RWPE1 (cell line): ENCODE measurements at regions not wholly inside any gene's neighbourhood (a gene's known extent, or its start where the extent isn't known, plus 50 kb on each side); places are given as distances from the start of the nearest gene placed in this dataset.

ENCODE experiments used
- CTCF ChIA-PET: fragments of 350-600 bp; sonication (Branson Sonifier 250); formaldehyde crosslinking; extraction: SDS; loops from one replicate; lab custom pipeline; 2021; lab: Yijun Ruan, JAX
- POLR2A ChIA-PET: fragments of 400-600 bp; formaldehyde crosslinking; extraction: SDS; loops from one replicate; lab custom pipeline; 2020; ENCODE audit warnings: antibody characterized with exemption; ENCODE audit not compliant: low non-redundant PET; lab: Yijun Ruan, JAX
- DNase-seq: peaks from one replicate; pipeline ENCODE4 v3.0.0; 2012; ENCODE audit warnings: low spot score
- H3K27ac ChIP-seq: fragments of 450-650 bp; 2 replicates; pipeline ENCODE4 v1.5.1; 2017
- CTCF ChIP-seq: fragments of 450-650 bp; conservative IDR thresholded peaks from 2 replicates; pipeline ENCODE4 v1.5.1; 2017; ENCODE audit warnings: low read depth, mild to moderate bottlenecking

GRCh38 chr6:139990856-139991465, 616.5 kb upstream of the CITED2 start:
- ChIA-PET CTCF (no interaction called here), POLR2A (no interaction called here)
- no peak for TF ChIP-seq CTCF
- DNase-seq = no peak
- no peak overlapping the region for H3K27ac ChIP-seq

GRCh38 chr6:139990026-139990686, 615.7 kb upstream of the CITED2 start:
- ChIA-PET CTCF (no interaction called here), POLR2A (no interaction called here)
- DNase-seq = no peak
- H3K27ac ChIP-seq = no peak overlapping the region
- no peak for TF ChIP-seq CTCF

GRCh38 chr6:139988685-139989084, 614.2 kb upstream of the CITED2 start:
- ChIA-PET POLR2A (no interaction called here), CTCF (no interaction called here)

GRCh38 chr6:139987091-139987490, 612.6 kb upstream of the CITED2 start:
- CTCF ChIA-PET = no interaction called here
- H3K27ac ChIP-seq = no peak overlapping the region
- no peak for DNase-seq
- POLR2A ChIA-PET = no interaction called here
- TF ChIP-seq CTCF = no peak

More at GRCh38 chr6:139988685-139989084, 614.2 kb upstream of the CITED2 start:
- DNase-seq = no peak
- TF ChIP-seq CTCF = no peak
- H3K27ac ChIP-seq = no peak overlapping the region

GRCh38 chr6:139985236-139985815, 610.9 kb upstream of the CITED2 start:
- POLR2A ChIA-PET = no interaction called here
- DNase-seq = no peak
- no peak for TF ChIP-seq CTCF
- CTCF ChIA-PET = no interaction called here
- H3K27ac ChIP-seq = no peak overlapping the region

- no peak for DNase-seq
- CTCF ChIA-PET = no interaction called here
- no peak for TF ChIP-seq CTCF
- POLR2A ChIA-PET = no interaction called here
- no peak overlapping the region for H3K27ac ChIP-seq
Observed at GRCh38 chr6:139984317-139984716, 609.9 kb upstream of the CITED2 start.
